Karpas-422 (cell line): ENCODE measurements at regions not wholly inside any gene's neighbourhood (a gene's known extent, or its start where the extent isn't known, plus 50 kb on each side); places are given as distances from the start of the nearest gene placed in this dataset.
"Not testable (repeated sequence)": the region's sequence is repeated elsewhere in the genome, so short reads cannot be mapped to it uniquely, and the experiment has no call there.

ENCODE experiments used
- DNase-seq: peaks from one replicate; pipeline ENCODE4 v3.0.0-alpha.2; 2015
- H2AFZ ChIP-seq: fragments of 200-600 bp; sonication (generic); 2 replicates; pipeline ENCODE4 v1.6.1; 2014; ENCODE audit warnings: antibody characterized with exemption, low read length, mixed read lengths
- H3K27ac ChIP-seq: fragments of 200-600 bp; sonication (generic); 2 replicates; pipeline ENCODE4 v1.5.1; 2014; ENCODE audit warnings: mild to moderate bottlenecking, low read length, moderate library complexity
- H3K27me3 ChIP-seq: fragments of 200-600 bp; sonication (generic); 2 replicates; pipeline ENCODE4 v1.6.1; 2014; ENCODE audit warnings: low read length, mixed read lengths
- H3K36me3 ChIP-seq: fragments of 200-600 bp; sonication (generic); 2 replicates; pipeline ENCODE4 v1.6.1; 2014; ENCODE audit warnings: low read length, mixed read lengths; ENCODE audit not compliant: insufficient read depth
- H3K4me1 ChIP-seq: fragments of 200-600 bp; sonication (generic); 2 replicates; pipeline ENCODE4 v1.6.1; 2014; ENCODE audit warnings: mild to moderate bottlenecking, low read length, mixed read lengths
- H3K4me2 ChIP-seq: fragments of 200-600 bp; sonication (generic); 2 replicates; pipeline ENCODE4 v1.6.1; 2014; ENCODE audit warnings: low read length, low read depth, mild to moderate bottlenecking; ENCODE audit not compliant: poor library complexity, severe bottlenecking
- H3K4me3 ChIP-seq: fragments of 200-600 bp; sonication (generic); 2 replicates; pipeline ENCODE4 v1.5.1; 2014; ENCODE audit warnings: mild to moderate bottlenecking, antibody characterized with exemption, low read length, mixed read lengths
- H3K79me2 ChIP-seq: fragments of 200-600 bp; sonication (generic); 2 replicates; pipeline ENCODE4 v1.6.1; 2014; ENCODE audit warnings: mild to moderate bottlenecking, low read length, mixed read lengths
- H3K9ac ChIP-seq: fragments of 200-600 bp; sonication (generic); 2 replicates; pipeline ENCODE4 v1.6.0; 2014; ENCODE audit warnings: low read length
- H3K9me2 ChIP-seq: fragments of 200-600 bp; sonication (generic), shearing (Covaris generic); replicated peaks from 2 replicates; pipeline ENCODE4 v1.6.0; 2014; ENCODE audit warnings: mild to moderate bottlenecking, low read length, moderate library complexity; ENCODE audit not compliant: insufficient read depth
- H3K9me3 ChIP-seq: fragments of 300-700, 200-600 bp; sonication (generic); 2 replicates; pipeline ENCODE4 v1.6.1; 2014; ENCODE audit warnings: low read length, mixed read lengths
- H4K20me1 ChIP-seq: fragments of 200-600 bp; sonication (generic); 2 replicates; pipeline ENCODE4 v1.6.1; 2014; ENCODE audit warnings: mild to moderate bottlenecking, antibody characterized with exemption, low read length, low read depth; ENCODE audit not compliant: insufficient read depth

DNA sequence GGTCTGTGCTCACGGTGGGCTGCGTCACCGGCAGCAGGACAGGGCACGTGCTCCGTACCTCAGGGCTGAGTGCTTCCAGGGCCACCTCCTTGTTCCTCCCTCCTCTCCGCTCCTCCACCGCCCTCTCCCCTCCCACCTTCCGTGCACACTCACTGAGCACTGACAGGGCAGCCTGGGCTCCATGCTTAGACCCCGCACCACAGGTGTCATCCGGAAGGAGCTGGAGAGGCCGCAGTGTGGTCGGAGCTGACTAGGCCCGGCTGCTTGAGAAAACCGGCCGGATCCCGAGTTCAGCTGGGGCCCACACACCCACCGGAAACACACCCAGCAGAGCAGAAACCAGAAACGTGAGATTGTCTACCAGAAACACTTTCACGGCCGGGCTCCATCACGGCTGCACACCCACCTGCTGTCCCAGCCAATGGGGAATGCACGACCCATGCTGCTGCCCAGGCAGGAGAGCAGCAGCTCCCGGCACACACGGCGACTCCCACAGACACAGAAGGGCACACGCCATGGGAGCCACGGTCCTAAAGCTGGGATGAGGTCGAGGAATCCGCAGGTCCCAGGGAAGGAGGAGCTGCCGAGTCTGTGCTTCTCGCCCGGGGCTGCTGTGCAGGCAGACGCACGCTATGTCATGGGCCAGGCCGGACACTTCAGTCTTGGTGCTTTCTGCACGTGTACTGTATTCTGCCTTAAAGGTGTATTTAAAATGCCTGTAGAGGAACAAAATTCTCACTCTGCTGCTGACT lies 55.0 kb upstream of the ZNF469 start:
- Histone ChIP-seq H2AFZ (no peak overlapping the region), H3K9me2 (no peaks in the 10 kb centered on the region), H4K20me1 (no peaks in the 10 kb centered on the region), H3K4me3 (no peak overlapping the region), H3K9me3 (no peaks in the 10 kb centered on the region; the same call in 1 of the 2 replicates), H3K9ac (no peak overlapping the region), H3K4me2 (no peak overlapping the region), H3K36me3 (no peaks in the 10 kb centered on the region), H3K27ac (no peak overlapping the region), H3K27me3 (no peaks in the 10 kb centered on the region), H3K79me2 (no peaks in the 10 kb centered on the region), H3K4me1 (no peaks in the 10 kb centered on the region)
- DNase-seq = no peak

DNA sequence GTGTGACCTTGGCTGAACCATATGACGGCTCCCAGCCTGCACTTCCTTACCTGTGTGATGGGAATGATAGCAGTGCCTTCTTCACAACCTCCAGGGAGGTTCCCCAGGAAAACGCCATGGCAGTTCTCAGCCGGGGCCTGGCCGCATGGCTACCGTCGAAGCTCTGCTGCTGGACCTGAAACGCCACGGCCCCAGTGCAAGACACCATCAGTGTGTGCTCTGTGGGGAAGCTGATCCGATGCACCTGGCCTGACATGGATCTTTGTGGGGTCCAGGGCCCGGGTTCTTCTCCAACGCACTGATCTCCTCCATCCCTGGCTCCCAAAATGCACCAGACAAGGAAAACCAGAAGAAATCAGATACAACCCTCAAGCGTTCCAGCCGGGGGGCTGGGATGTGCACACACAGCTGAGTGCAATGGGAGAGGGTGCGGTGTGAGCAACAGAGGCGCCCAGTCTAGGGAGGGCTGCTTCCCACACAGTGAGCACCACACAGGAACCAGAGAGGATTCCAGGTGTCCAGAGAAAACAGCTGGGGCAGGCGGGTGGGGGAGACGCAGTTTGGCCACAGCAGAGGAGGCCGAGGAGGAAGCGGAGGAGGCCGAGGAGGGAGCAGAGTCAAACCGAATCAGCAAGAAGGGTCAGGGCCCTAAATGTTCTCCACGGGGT lies 54.3 kb upstream of the ZNF469 start:
- no peaks in the 10 kb centered on the region for H3K36me3 ChIP-seq
- no peak overlapping the region for H3K4me2 ChIP-seq
- no peaks in the 10 kb centered on the region for H3K27me3 ChIP-seq
- H4K20me1 ChIP-seq = no peaks in the 10 kb centered on the region
- DNase-seq = no peak
- no peaks in the 10 kb centered on the region; the same call in 1 of the 2 replicates for H3K9me3 ChIP-seq
- no peaks in the 10 kb centered on the region for H3K79me2 ChIP-seq
- H3K4me3 ChIP-seq = no peak overlapping the region
- H3K27ac ChIP-seq = no peak overlapping the region
- H3K9ac ChIP-seq = no peak overlapping the region
- no peaks in the 10 kb centered on the region for H3K9me2 ChIP-seq
- no peaks in the 10 kb centered on the region for H3K4me1 ChIP-seq
- H2AFZ ChIP-seq = no peak overlapping the region

DNA sequence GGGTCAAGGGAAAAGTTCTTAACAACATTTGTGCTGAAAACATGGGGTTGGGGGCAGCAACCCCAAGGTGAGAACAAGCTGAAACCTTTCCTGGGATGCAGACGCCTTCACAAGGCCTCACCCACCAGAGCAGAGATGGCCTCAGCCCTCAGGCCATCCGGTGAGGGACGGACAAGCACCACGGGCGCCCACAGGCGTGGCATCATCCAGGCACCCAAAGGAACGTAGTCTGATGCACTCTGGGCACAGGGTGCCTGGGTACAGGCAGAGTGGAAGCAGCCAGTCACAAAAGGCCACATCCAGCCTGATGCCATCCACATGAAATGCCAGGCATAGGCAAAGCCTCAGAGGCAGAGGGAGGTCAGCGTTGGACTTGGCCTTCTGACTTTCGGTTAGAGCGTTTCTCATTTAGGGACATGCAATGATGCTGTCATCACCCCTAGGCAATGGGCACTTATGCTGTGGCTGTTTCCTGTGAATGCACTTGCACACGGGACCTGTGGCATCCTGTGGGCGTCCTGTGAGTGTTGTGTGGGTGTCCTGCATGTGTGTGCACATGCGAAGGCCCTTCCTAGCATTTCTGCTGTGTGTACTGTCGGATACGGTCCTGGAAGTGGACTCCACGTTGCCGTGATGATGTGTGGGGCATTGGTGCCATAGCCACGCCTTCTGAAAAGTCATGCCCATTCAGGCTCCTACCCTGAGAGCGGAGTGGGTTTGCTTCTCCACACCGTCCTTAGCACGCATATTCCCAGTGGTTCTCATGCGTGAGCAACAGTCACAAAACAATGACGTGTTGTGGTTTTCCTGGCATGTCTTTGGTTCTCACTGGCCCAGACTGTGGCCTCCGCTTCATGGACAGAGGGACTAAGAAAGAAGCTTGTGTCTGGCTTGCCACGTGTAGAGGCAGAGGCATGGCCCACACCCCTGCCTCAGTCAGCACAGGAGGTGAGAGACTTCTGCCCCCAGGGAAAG lies 52.7 kb upstream of the ZNF469 start:
- Histone ChIP-seq H3K9ac (no peak overlapping the region), H3K4me3 (no peak overlapping the region), H3K9me3 (no peaks in the 10 kb centered on the region; the same call in 1 of the 2 replicates), H3K4me2 (no peak overlapping the region), H3K27ac (no peak overlapping the region), H4K20me1 (no peaks in the 10 kb centered on the region), H3K79me2 (no peaks in the 10 kb centered on the region), H3K9me2 (no peaks in the 10 kb centered on the region), H3K27me3 (no peaks in the 10 kb centered on the region), H2AFZ (no peak overlapping the region), H3K36me3 (no peaks in the 10 kb centered on the region), H3K4me1 (no peaks in the 10 kb centered on the region)
- DNase-seq = no peak

DNA sequence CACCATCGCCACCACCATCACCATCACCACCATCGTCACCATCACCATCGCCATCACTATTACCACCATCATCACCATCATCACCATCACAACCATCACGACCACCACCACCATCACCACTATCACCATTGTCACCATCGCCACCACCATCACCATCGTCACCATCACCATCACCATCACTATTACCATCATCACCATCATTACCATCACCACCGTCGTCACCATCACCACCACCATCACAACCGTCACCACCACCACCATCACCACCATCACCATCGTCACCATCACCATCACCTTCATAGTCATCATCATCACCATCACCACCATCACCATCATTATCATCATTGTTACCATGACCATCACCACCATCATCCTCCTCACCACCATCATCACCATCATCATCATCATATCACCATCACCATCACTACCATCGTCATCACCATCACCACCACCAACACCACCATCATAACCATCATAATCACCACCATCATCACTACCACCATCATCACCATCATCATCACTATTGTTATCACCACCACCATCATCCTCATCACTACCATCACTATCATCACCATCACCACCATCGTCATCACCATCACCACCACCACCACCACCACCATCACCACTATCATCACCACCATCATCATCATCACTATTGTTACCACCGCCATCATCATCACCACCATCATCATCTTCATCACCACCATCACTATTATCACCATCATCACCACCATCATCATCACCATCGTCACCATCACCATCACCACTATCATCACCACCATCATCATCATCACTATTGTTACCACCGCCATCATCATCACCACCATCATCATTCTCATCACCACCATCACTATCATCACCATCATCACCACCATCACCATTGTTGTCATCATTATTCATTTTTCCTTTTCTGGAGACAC lies 51.5 kb upstream of the ZNF469 start:
- no peaks in the 10 kb centered on the region for H3K9me2 ChIP-seq
- no peak overlapping the region for H3K27ac ChIP-seq
- no peak overlapping the region for H2AFZ ChIP-seq
- no peaks in the 10 kb centered on the region; the same call in 1 of the 2 replicates for H3K9me3 ChIP-seq
- H3K79me2 ChIP-seq = no peaks in the 10 kb centered on the region
- H4K20me1 ChIP-seq = no peaks in the 10 kb centered on the region
- no peak overlapping the region for H3K4me3 ChIP-seq
- no peaks in the 10 kb centered on the region for H3K27me3 ChIP-seq
- H3K36me3 ChIP-seq = no peaks in the 10 kb centered on the region
- no peak overlapping the region for H3K4me2 ChIP-seq
- DNase-seq = no peak
- H3K9ac ChIP-seq = no peak overlapping the region
- H3K4me1 ChIP-seq = no peaks in the 10 kb centered on the region

DNA sequence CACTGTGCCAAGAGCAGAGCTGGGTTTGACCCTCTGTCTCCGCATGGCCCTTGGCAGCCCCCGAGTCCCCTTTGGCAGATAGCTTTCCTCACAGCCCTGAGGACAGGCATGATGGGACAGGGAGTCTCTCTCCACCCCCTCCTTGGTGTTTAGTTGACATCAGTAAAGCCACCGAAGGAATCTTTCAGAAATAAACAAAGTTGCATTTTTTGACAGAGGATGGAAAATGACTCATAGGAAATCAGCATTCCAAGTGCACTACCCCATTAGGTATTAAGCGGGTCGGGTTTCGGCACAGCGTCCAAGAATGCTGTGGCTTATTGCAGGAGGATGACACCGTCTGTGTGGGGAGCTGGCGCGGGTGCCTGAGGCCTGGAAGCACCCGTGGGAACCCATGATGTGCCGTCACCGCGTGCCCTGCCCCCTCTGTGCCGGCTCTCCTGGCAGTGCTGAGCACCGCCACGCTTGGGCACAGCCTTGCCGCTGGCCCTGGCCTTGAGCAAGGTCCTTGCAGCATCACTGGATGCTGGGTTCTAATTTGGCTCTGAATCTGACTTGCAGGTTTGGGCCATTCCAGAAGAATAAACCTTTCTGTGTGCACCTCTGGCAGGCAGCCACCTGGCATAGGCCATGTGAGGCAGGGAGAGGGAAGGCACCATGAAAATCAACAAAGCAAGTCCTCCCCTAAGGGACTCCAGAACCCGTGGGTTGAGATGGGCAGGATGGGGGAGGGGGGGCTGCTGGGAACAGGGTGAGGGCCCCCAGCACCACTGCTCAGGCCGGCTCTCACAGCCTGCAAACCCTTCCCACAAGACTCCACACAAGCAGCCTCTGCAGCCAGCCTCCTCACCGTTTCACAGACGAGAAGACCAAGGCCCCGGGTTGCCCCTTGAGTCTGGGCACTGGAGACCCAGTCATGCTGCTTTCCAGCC lies 50.5 kb upstream of the ZNF469 start:
- H3K9ac ChIP-seq = no peak overlapping the region
- H3K4me2 ChIP-seq = no peak overlapping the region

DNA sequence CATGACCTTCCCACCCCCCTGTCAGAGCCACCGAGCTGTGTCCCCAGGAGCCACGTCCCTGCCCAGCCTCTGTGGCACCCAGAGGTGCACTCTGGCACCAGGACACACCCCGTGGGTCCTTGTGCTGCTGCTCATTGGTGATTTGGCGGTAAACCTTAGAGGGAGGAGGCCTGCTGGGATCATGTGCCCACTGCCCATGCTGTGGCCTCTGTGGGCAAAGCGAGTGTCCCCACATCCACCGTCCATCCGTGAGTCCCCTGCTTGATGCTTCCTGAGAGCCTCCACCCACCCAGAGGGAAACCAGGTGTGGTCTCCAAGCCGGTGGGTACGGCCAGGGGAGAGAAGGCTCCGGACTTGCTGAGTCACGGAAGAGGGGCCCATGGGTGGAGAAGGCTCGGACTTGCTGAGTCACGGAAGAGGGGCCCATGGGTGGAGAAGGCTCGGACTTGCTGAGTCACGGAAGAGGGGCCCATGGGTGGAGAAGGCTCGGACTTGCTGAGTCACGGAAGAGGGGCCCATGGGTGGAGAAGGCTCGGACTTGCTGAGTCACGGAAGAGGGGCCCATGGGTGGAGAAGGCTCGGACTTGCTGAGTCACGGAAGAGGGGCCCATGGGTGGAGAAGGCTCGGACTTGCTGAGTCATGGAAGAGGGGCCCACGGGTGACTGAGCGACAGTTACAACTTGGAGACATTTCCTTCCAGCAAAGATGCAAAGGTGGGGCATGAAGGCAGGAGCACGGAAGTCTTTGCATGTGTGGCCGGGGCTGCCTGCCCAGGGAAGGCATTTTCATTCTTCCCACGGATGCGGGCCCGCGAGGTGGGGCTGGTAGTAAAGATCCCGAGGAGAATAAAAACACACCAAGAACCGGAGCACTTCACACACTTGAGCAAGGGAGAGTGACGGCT lies 49.6 kb upstream of the ZNF469 start:
- not testable (repeated sequence) for H3K9ac ChIP-seq, H3K4me1 ChIP-seq, H2AFZ ChIP-seq, H3K27ac ChIP-seq, H4K20me1 ChIP-seq, H3K27me3 ChIP-seq, H3K9me2 ChIP-seq, H3K36me3 ChIP-seq, H3K9me3 ChIP-seq, H3K4me2 ChIP-seq, DNase-seq, H3K79me2 ChIP-seq, H3K4me3 ChIP-seq

More for the DNA sequence above, 50.5 kb upstream of the ZNF469 start:
- no peaks in the 10 kb centered on the region for H3K36me3 ChIP-seq
- no peaks in the 10 kb centered on the region for H3K27me3 ChIP-seq
- no peak for DNase-seq
- no peak overlapping the region for H2AFZ ChIP-seq
- no peak overlapping the region for H3K27ac ChIP-seq
- H4K20me1 ChIP-seq = no peaks in the 10 kb centered on the region
- H3K79me2 ChIP-seq = no peaks in the 10 kb centered on the region
- no peaks in the 10 kb centered on the region for H3K4me1 ChIP-seq
- H3K9me3 ChIP-seq = no peaks in the 10 kb centered on the region; the same call in 1 of the 2 replicates
- no peaks in the 10 kb centered on the region for H3K9me2 ChIP-seq
- no peak overlapping the region for H3K4me3 ChIP-seq
